NCI-H2029 (cell line): ENCODE measurements at regions not wholly inside any gene's neighbourhood (a gene's known extent, or its start where the extent isn't known, plus 50 kb on each side); places are given as distances from the start of the nearest gene placed in this dataset.

Experiments
- DNase-seq: peaks from one replicate; lab custom pipeline; 2025; lab: John Stamatoyannopoulos, UW

- DNase-seq, result no peak
Observed at GRCh38 chr7:54956865-54957264, 62.0 kb upstream of the EGFR start.

GRCh38 chr7:54960517-54960916, 58.3 kb upstream of the EGFR start:
- no peak for DNase-seq

- DNase-seq, result no peak
Observed at GRCh38 chr7:54961391-54961790, 57.4 kb upstream of the EGFR start.

- DNase-seq, result no peak
Observed at GRCh38 chr7:54963155-54963554, 55.7 kb upstream of the EGFR start.

GRCh38 chr7:54964136-54964535, 54.7 kb upstream of the EGFR start:
- DNase-seq, result no peak

GRCh38 chr7:54967377-54967776, 51.4 kb upstream of the EGFR start:
- DNase-seq, result no peak

GRCh38 chr7:54968018-54968417, 50.8 kb upstream of the EGFR start:
- DNase-seq, result no peak
